Trophoblast cell (in vitro differentiated cells and primary cell): ENCODE measurements at regions not wholly inside any gene's neighbourhood (a gene's known extent, or its start where the extent isn't known, plus 50 kb on each side); places are given as distances from the start of the nearest gene placed in this dataset.

ENCODE experiments used
- DNase-seq, 2 donors: peaks; one replicate each; pipeline ENCODE4 v3.0.0-alpha.2; 2016
- H2AFZ ChIP-seq: 2 replicates; pipeline ENCODE4 v1.6.1; 2013; ENCODE audit warnings: low read length, moderate library complexity, mild to moderate bottlenecking; ENCODE audit not compliant: insufficient read depth, poor library complexity
- H2AK5ac ChIP-seq: 2 replicates; pipeline ENCODE4 v1.6.1; 2013; ENCODE audit warnings: mild to moderate bottlenecking, low read length
- H2BK120ac ChIP-seq: 2 replicates; pipeline ENCODE4 v1.6.1; 2013; ENCODE audit warnings: low read length, mild to moderate bottlenecking, moderate library complexity; ENCODE audit not compliant: insufficient read depth, poor library complexity
- H2BK12ac ChIP-seq: 2 replicates; pipeline ENCODE4 v1.6.1; 2013; ENCODE audit warnings: mild to moderate bottlenecking, low read length, moderate library complexity
- H2BK5ac ChIP-seq: 2 replicates; pipeline ENCODE4 v1.6.1; 2013; ENCODE audit warnings: low read length, low read depth, moderate library complexity, mild to moderate bottlenecking; ENCODE audit not compliant: poor library complexity
- H3K14ac ChIP-seq: 2 replicates; pipeline ENCODE4 v1.6.1; 2013; ENCODE audit warnings: mild to moderate bottlenecking, low read length
- H3K18ac ChIP-seq: 2 replicates; pipeline ENCODE4 v1.6.1; 2013; ENCODE audit warnings: mild to moderate bottlenecking, low read length
- H3K23ac ChIP-seq: 2 replicates; pipeline ENCODE4 v1.6.1; 2013; ENCODE audit warnings: low read length
- H3K27ac ChIP-seq: 2 replicates; pipeline ENCODE4 v1.5.1; 2013; ENCODE audit warnings: low read depth, mild to moderate bottlenecking, inconsistent platforms, low read length, moderate library complexity
- H3K27me3 ChIP-seq: 2 replicates; pipeline ENCODE4 v1.6.1; 2013; ENCODE audit warnings: inconsistent platforms, mild to moderate bottlenecking, low read length, moderate library complexity; ENCODE audit not compliant: insufficient read depth
- H3K36me3 ChIP-seq, 2 experiments: 1 replicate in 1 of 2; 2 replicates in 1 of 2; pipeline ENCODE4 v1.6.1; 2013; ENCODE audit warnings: low read length in 2 of 2, mild to moderate bottlenecking in 2 of 2, moderate library complexity in 1 of 2; ENCODE audit not compliant: insufficient read depth in 2 of 2, control insufficient read depth in 1 of 2
- H3K4ac ChIP-seq: 2 replicates; pipeline ENCODE4 v1.6.1; 2013; ENCODE audit warnings: low read depth, mild to moderate bottlenecking, low read length, moderate library complexity
- H3K4me1 ChIP-seq, 2 experiments: 1 replicate in 1 of 2; 2 replicates in 1 of 2; pipeline ENCODE4 v1.6.1; 2013; ENCODE audit warnings: low read length in 2 of 2, mild to moderate bottlenecking in 2 of 2, moderate library complexity in 1 of 2; ENCODE audit not compliant: insufficient read depth in 2 of 2, control insufficient read depth in 1 of 2
- H3K4me2 ChIP-seq: 2 replicates; pipeline ENCODE4 v1.6.1; 2013; ENCODE audit warnings: inconsistent platforms, mild to moderate bottlenecking, low read length, moderate library complexity
- H3K4me3 ChIP-seq: 2 replicates; pipeline ENCODE4 v1.5.1; 2013; ENCODE audit warnings: mild to moderate bottlenecking, low read depth, low read length, inconsistent platforms
- H3K79me1 ChIP-seq: one replicate; pipeline ENCODE4 v1.6.1; 2013; ENCODE audit warnings: low read length
- H3K79me2 ChIP-seq: 2 replicates; pipeline ENCODE4 v1.6.1; 2013; ENCODE audit warnings: low read length, mild to moderate bottlenecking; ENCODE audit not compliant: control insufficient read depth, insufficient read depth, poor library complexity
- H3K9ac ChIP-seq: 2 replicates; pipeline ENCODE4 v1.6.1; 2013; ENCODE audit warnings: mild to moderate bottlenecking, low read length
- H3K9me3 ChIP-seq: 2 replicates; pipeline ENCODE4 v1.6.1; 2013; ENCODE audit warnings: low read depth, mild to moderate bottlenecking, control low read depth, inconsistent platforms, low read length; ENCODE audit not compliant: insufficient read depth
- H4K12ac ChIP-seq: 2 replicates; pipeline ENCODE4 v1.6.1; 2013; ENCODE audit warnings: low read depth, mild to moderate bottlenecking, low read length, moderate library complexity
- H4K8ac ChIP-seq: 2 replicates; pipeline ENCODE4 v1.6.1; 2013; ENCODE audit warnings: low read depth, mild to moderate bottlenecking, low read length, moderate library complexity
- H4K91ac ChIP-seq: one replicate; pipeline ENCODE4 v1.6.1; 2013; ENCODE audit warnings: low read depth, mild to moderate bottlenecking, low read length, moderate library complexity
- WGBS: extraction: QIAGEN DNeasy Blood & Tissue Kit; methylation state at CpG from one replicate; pipeline ENCODE4 v1.1.7; 2013; ENCODE audit warnings: missing lambda C conversion rate; ENCODE audit not compliant: insufficient read length, insufficient coverage; ENCODE audit errors: extremely low coverage; 5-methylcytosine and 5-hydroxymethylcytosine counted together

DNA sequence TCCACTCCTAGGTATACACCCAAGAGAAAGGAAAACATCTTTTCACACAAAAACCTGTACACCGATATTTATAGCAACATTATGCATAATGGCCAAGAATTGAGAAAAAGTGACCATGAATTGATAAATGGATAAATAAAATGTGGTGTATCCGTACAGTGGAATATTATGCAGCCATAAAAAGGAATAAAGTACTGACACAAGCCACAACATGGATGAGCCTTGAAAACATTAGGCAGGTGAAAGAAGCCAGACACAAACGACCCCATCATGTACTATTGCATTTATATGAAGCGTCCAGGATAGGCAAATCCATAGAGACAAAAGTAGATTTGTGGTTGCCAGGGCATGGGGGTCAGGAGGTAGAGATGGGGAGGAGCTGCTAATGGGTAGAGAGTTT is 64.2 kb upstream of the SLC6A6 start:
- Histone ChIP-seq H3K14ac (no peak overlapping the region), H3K27me3 (no peaks in the 10 kb centered on the region), H4K8ac (no peak overlapping the region), H2AFZ (no peak overlapping the region), H2BK5ac (no peak overlapping the region), H3K18ac (no peak overlapping the region), H3K4ac (no peak overlapping the region), H2BK120ac (no peak overlapping the region), H3K79me1 (peaks cover 4% of the 10 kb centered on the region), H4K91ac (no peak overlapping the region), H3K9ac (no peak overlapping the region), H3K9me3 (peaks cover 2% of the 10 kb centered on the region), H4K12ac (no peak overlapping the region), H3K4me2 (no peak overlapping the region), H3K4me1 (no peaks in the 10 kb centered on the region), H3K36me3 (no peaks in the 10 kb centered on the region), H2BK12ac (no peak overlapping the region), H3K27ac (no peak overlapping the region), H3K79me2 (peaks cover 1% of the 10 kb centered on the region), H3K23ac (no peak overlapping the region), H3K4me3 (no peak overlapping the region), H2AK5ac (no peak overlapping the region)
- no peak for DNase-seq
- WGBS, result no CpG with 5 or more reads among the region's 4 CpGs

GRCh38 chr3:14338898-14339458 is 63.4 kb upstream of the SLC6A6 start:
- no peak overlapping the region for H3K4me2 ChIP-seq
- no peak overlapping the region for H3K27ac ChIP-seq
- no peak overlapping the region for H3K4me3 ChIP-seq
- peaks cover 1% of the 10 kb centered on the region for H3K79me2 ChIP-seq
- H4K8ac ChIP-seq, result no peak overlapping the region
- H3K23ac ChIP-seq, result no peak overlapping the region
- peaks cover 3 to 4% of the 10 kb centered on the region in 2 experiments for H3K4me1 ChIP-seq
- no peak overlapping the region for H3K9ac ChIP-seq
- H3K27me3 ChIP-seq, result no peaks in the 10 kb centered on the region
- H3K18ac ChIP-seq, result no peak overlapping the region
- H3K36me3 ChIP-seq, result no peaks in the 10 kb centered on the region
- H3K4ac ChIP-seq, result no peak overlapping the region
- no peak overlapping the region for H3K14ac ChIP-seq
- H2AK5ac ChIP-seq, result no peak overlapping the region
- no peak for DNase-seq
- no peak overlapping the region for H2BK5ac ChIP-seq
- no peak overlapping the region for H2AFZ ChIP-seq
- peaks cover 2% of the 10 kb centered on the region for H3K9me3 ChIP-seq
- no peak overlapping the region for H4K12ac ChIP-seq
- H2BK120ac ChIP-seq, result no peak overlapping the region
- WGBS, result no CpG with 5 or more reads among the region's 7 CpGs
- H2BK12ac ChIP-seq, result no peak overlapping the region
- H4K91ac ChIP-seq, result no peak overlapping the region
- H3K79me1 ChIP-seq, result peaks cover 6% of the 10 kb centered on the region

- H3K23ac ChIP-seq, result no peak overlapping the region
- no peak overlapping the region for H4K91ac ChIP-seq
- no peak overlapping the region for H3K4me3 ChIP-seq
- H4K8ac ChIP-seq, result no peak overlapping the region
- H3K4me2 ChIP-seq, result no peak overlapping the region
- H3K27ac ChIP-seq, result no peak overlapping the region
- H2AFZ ChIP-seq, result no peak overlapping the region
- H3K4me1 ChIP-seq, result peaks cover 13 to 15% of the 10 kb centered on the region in 2 experiments
- H4K12ac ChIP-seq, result no peak overlapping the region
- H3K79me2 ChIP-seq, result peaks cover 1% of the 10 kb centered on the region
- peaks cover 8% of the 10 kb centered on the region for H3K79me1 ChIP-seq
- no peak overlapping the region for H2BK5ac ChIP-seq
- no peak overlapping the region for H3K4ac ChIP-seq
- H3K27me3 ChIP-seq, result no peaks in the 10 kb centered on the region
- H3K9ac ChIP-seq, result no peak overlapping the region
- H2BK120ac ChIP-seq, result peak overlapping the region; percentile 41
- no peak overlapping the region for H2AK5ac ChIP-seq
- DNase-seq, result peak; percentile 86 to 95
- H3K36me3 ChIP-seq, result no peaks in the 10 kb centered on the region
- H2BK12ac ChIP-seq, result peak overlapping the region; percentile 9
- peaks cover 2% of the 10 kb centered on the region for H3K9me3 ChIP-seq
- H3K14ac ChIP-seq, result no peak overlapping the region
- WGBS, result no CpG with 5 or more reads among the region's 14 CpGs
- H3K18ac ChIP-seq, result no peak overlapping the region
These were observed 61.3 kb upstream of the SLC6A6 start for GRCh38 chr3:14340960-14341708.

DNA sequence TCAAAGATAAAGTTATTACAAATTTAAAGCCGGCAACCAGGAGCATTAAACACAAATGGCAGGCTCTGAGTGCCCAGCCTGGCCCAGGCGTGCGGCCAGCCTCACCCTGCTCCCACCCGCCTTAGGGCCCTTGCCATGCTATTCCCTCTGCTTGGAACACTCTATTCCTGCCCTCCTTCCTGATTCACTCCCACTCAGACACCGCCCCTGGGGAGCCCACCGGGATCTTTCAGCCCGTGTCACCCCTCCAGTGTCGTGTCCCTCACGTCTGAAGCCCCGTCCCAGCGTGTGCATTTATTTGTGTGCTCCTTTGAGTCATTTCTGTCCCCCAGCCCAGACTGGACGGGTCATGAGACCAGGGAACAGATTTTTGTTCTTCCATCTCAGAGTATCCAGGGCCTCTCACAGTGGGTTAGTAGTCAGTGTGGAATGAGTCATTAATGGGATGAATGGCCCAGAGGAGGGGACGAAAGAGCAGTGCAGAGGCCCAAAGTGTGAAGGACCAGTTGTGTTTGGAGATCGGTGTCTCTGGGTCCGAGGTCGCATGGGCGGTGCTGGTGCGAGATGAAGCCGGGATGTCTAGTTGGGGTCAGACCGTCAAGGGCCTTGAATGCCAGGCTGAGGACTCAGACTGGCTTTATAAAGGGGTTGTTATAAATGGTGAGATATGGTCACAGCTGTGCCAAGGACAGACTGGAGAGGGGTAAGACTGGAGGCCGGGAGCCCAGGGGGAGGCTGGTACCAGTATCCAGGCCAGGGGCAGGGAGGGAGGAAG is 58.9 kb upstream of the SLC6A6 start:
- Histone ChIP-seq H3K27ac (no peak overlapping the region), H2AFZ (no peak overlapping the region), H3K4me2 (no peak overlapping the region), H4K8ac (no peak overlapping the region), H4K12ac (no peak overlapping the region), H3K23ac (no peak overlapping the region), H3K4ac (no peak overlapping the region), H2BK12ac (no peak overlapping the region), H4K91ac (no peak overlapping the region), H3K36me3 (no peaks in the 10 kb centered on the region), H3K9ac (no peak overlapping the region), H3K27me3 (no peaks in the 10 kb centered on the region), H3K14ac (no peak overlapping the region), H2BK5ac (no peak overlapping the region), H3K79me2 (peaks cover 1% of the 10 kb centered on the region), H3K4me3 (no peak overlapping the region), H3K4me1 (peaks cover 13 to 16% of the 10 kb centered on the region in 2 experiments), H3K18ac (no peak overlapping the region), H2AK5ac (peak overlapping the region; percentile 24), H3K79me1 (peaks cover 8% of the 10 kb centered on the region), H3K9me3 (no peaks in the 10 kb centered on the region), H2BK120ac (no peak overlapping the region)
- no CpG with 5 or more reads among the region's 21 CpGs for WGBS
- no peak for DNase-seq
